Activated naive CD8-positive, alpha-beta T cell (primary cell): ENCODE measurements at regions not wholly inside any gene's neighbourhood (a gene's known extent, or its start where the extent isn't known, plus 50 kb on each side); places are given as distances from the start of the nearest gene placed in this dataset.
A peak's percentile ranks its signal among the peaks of the same experiment; 100 is the strongest.

ENCODE experiments used
- H3K27ac Mint-ChIP-seq: one replicate; pipeline ENCODE4 v1.8.0; 2021; ENCODE audit warnings: mixed read lengths
- H3K27me3 Mint-ChIP-seq: one replicate; pipeline ENCODE4 v1.8.0; 2021; ENCODE audit warnings: mixed read lengths
- H3K36me3 Mint-ChIP-seq: one replicate; pipeline ENCODE4 v1.8.0; 2021; ENCODE audit warnings: mixed read lengths
- H3K4me1 Mint-ChIP-seq: one replicate; pipeline ENCODE4 v1.8.0; 2021; ENCODE audit warnings: low read depth, mixed read lengths
- H3K4me3 Mint-ChIP-seq: one replicate; pipeline ENCODE4 v1.8.0; 2021; ENCODE audit warnings: mild to moderate bottlenecking, mixed read lengths
- H3K9me3 Mint-ChIP-seq: one replicate; pipeline ENCODE4 v1.8.0; 2021; ENCODE audit warnings: low read depth, mixed read lengths

GRCh38 chr4:152112190-152112589 is 351.4 kb upstream of the GATB start:
- Mint-ChIP-seq H3K36me3 (peaks cover 4% of the 10 kb centered on the region), H3K4me1 (peaks cover 93% of the 10 kb centered on the region), H3K9me3 (peaks cover 11% of the 10 kb centered on the region), H3K27ac (no peak overlapping the region), H3K27me3 (no peaks in the 10 kb centered on the region), H3K4me3 (no peak overlapping the region)

GRCh38 chr4:152110780-152111179 is 350.0 kb upstream of the GATB start:
- H3K27me3 Mint-ChIP-seq, result no peaks in the 10 kb centered on the region
- H3K27ac Mint-ChIP-seq, result peak overlapping the region; percentile 68
- no peaks in the 10 kb centered on the region for H3K9me3 Mint-ChIP-seq
- peaks cover 2% of the 10 kb centered on the region for H3K36me3 Mint-ChIP-seq
- H3K4me1 Mint-ChIP-seq, result peaks cover 93% of the 10 kb centered on the region
- H3K4me3 Mint-ChIP-seq, result peak overlapping the region; percentile 24

- Mint-ChIP-seq H3K4me3 (peak overlapping the region; percentile 24), H3K27ac (peak overlapping the region; percentile 82)
These were observed 349.0 kb upstream of the GATB start for GRCh38 chr4:152109531-152110509.

GRCh38 chr4:152107736-152108500 is 347.1 kb upstream of the GATB start:
- H3K9me3 Mint-ChIP-seq, result no peaks in the 10 kb centered on the region
- H3K4me1 Mint-ChIP-seq, result peaks cover 91% of the 10 kb centered on the region
- H3K27me3 Mint-ChIP-seq, result no peaks in the 10 kb centered on the region
- H3K4me3 Mint-ChIP-seq, result peak overlapping the region; percentile 8
- peak overlapping the region; percentile 86 for H3K27ac Mint-ChIP-seq
- H3K36me3 Mint-ChIP-seq, result peaks cover 2% of the 10 kb centered on the region

More at GRCh38 chr4:152109531-152110509, 349.0 kb upstream of the GATB start:
- Mint-ChIP-seq H3K27me3 (no peaks in the 10 kb centered on the region), H3K9me3 (no peaks in the 10 kb centered on the region), H3K36me3 (peaks cover 2% of the 10 kb centered on the region), H3K4me1 (peaks cover 91% of the 10 kb centered on the region)

GRCh38 chr4:152106781-152107321 is 346.0 kb upstream of the GATB start:
- H3K27me3 Mint-ChIP-seq, result no peaks in the 10 kb centered on the region
- no peaks in the 10 kb centered on the region for H3K9me3 Mint-ChIP-seq
- peak overlapping the region; percentile 38 for H3K4me3 Mint-ChIP-seq
- peaks cover 93% of the 10 kb centered on the region for H3K4me1 Mint-ChIP-seq
- peaks cover 2% of the 10 kb centered on the region for H3K36me3 Mint-ChIP-seq
- H3K27ac Mint-ChIP-seq, result peak overlapping the region; percentile 97

GRCh38 chr4:152106113-152106763 is 345.4 kb upstream of the GATB start:
- Mint-ChIP-seq H3K27me3 (no peaks in the 10 kb centered on the region), H3K4me3 (peak overlapping the region; percentile 38), H3K4me1 (peaks cover 98% of the 10 kb centered on the region), H3K36me3 (peaks cover 2% of the 10 kb centered on the region), H3K27ac (peak overlapping the region; percentile 97), H3K9me3 (no peaks in the 10 kb centered on the region)

GRCh38 chr4:152104901-152105357 is 344.1 kb upstream of the GATB start:
- Mint-ChIP-seq H3K36me3 (peaks cover 2% of the 10 kb centered on the region), H3K4me3 (peak overlapping the region; percentile 22), H3K4me1 (peaks cover 97% of the 10 kb centered on the region), H3K9me3 (no peaks in the 10 kb centered on the region), H3K27me3 (no peaks in the 10 kb centered on the region), H3K27ac (peak overlapping the region; percentile 97)

- no peaks in the 10 kb centered on the region for H3K9me3 Mint-ChIP-seq
- H3K27ac Mint-ChIP-seq, result peak overlapping the region; percentile 97
- H3K4me3 Mint-ChIP-seq, result no peak overlapping the region
- peaks cover 2% of the 10 kb centered on the region for H3K36me3 Mint-ChIP-seq
- peaks cover 97% of the 10 kb centered on the region for H3K4me1 Mint-ChIP-seq
- no peaks in the 10 kb centered on the region for H3K27me3 Mint-ChIP-seq
These were observed 343.5 kb upstream of the GATB start for GRCh38 chr4:152104356-152104755.

- peaks cover 97% of the 10 kb centered on the region for H3K4me1 Mint-ChIP-seq
- H3K4me3 Mint-ChIP-seq, result peak overlapping the region; percentile 86
- H3K27ac Mint-ChIP-seq, result peak overlapping the region; percentile 97
- no peaks in the 10 kb centered on the region for H3K27me3 Mint-ChIP-seq
- H3K9me3 Mint-ChIP-seq, result no peaks in the 10 kb centered on the region
- peaks cover 2% of the 10 kb centered on the region for H3K36me3 Mint-ChIP-seq
These were observed 342.5 kb upstream of the GATB start for GRCh38 chr4:152103181-152103901.

GRCh38 chr4:152102436-152103000 is 341.7 kb upstream of the GATB start:
- Mint-ChIP-seq H3K4me3 (peak overlapping the region; percentile 86), H3K27me3 (no peaks in the 10 kb centered on the region), H3K9me3 (no peaks in the 10 kb centered on the region), H3K27ac (peak overlapping the region; percentile 97), H3K4me1 (peaks cover 93% of the 10 kb centered on the region), H3K36me3 (peaks cover 2% of the 10 kb centered on the region)

GRCh38 chr4:152101556-152102435 is 341.0 kb upstream of the GATB start:
- Mint-ChIP-seq H3K27me3 (no peaks in the 10 kb centered on the region), H3K27ac (peak overlapping the region; percentile 97), H3K9me3 (no peaks in the 10 kb centered on the region), H3K4me1 (peaks cover 92% of the 10 kb centered on the region), H3K4me3 (peak overlapping the region; percentile 86), H3K36me3 (peaks cover 2% of the 10 kb centered on the region)

- Mint-ChIP-seq H3K4me1 (peaks cover 92% of the 10 kb centered on the region), H3K9me3 (no peaks in the 10 kb centered on the region), H3K27ac (peak overlapping the region; percentile 97), H3K36me3 (no peaks in the 10 kb centered on the region), H3K4me3 (peak overlapping the region; percentile 86), H3K27me3 (no peaks in the 10 kb centered on the region)
These were observed 339.8 kb upstream of the GATB start for GRCh38 chr4:152100379-152101201.
